ENCODE measurements at regions not wholly inside any gene's neighbourhood (a gene's known extent, or its start where the extent isn't known, plus 50 kb on each side); places are given as distances from the start of the nearest gene placed in this dataset.

- H3K27ac ChIP-seq (replicated peaks in 1 of 4), result no peak overlapping the region
- no peaks in the 10 kb centered on the region for H3K27me3 ChIP-seq
- no peaks in the 10 kb centered on the region for H3K36me3 ChIP-seq
- DNase-seq (ENCODE audit: extremely low spot score), result no peak
- intact Hi-C loops (cut with DNase I), result no loop called here
- no peak overlapping the region for H3K4me3 ChIP-seq
- no peaks in the 10 kb centered on the region for H3K4me1 ChIP-seq
- TF ChIP-seq POLR2A (IDR thresholded peaks at IDR 0.05; ENCODE audit: low read depth) (no peak), EP300 (IDR thresholded peaks at IDR 0.05) (no peak), POLR2AphosphoS5 (IDR thresholded peaks at IDR 0.05) (no peak), CTCF (IDR thresholded peaks at IDR 0.05) (no peak)
- peaks cover 0 to 8% (median 0%) of the 10 kb centered on the region in 4 donors for H3K9me3 ChIP-seq
Observed at GRCh38 chrX:5431823-5432222, 796.8 kb downstream of the NLGN4X start.

DNA sequence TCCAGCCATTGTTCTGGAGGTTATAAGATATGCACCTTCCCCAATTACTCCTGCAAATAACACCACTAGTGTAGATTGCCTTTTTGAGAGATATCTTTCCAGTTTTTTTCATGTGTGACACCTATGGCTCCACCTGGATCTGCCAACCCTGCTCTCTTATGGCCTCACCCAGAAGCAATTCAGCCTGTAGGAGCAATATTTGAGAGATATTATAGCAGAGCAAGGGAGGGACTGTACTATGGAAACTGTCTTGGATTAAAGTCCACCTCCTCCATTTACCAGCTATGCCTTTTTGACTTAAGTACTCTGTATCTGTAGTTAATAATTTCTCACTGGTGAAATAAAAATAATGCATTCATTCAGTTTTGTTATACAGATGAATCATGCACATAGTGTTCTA lies 803.5 kb downstream of the NLGN4X start:
- intact Hi-C loops (cut with DNase I), result no loop called here
- H3K4me3 ChIP-seq, result no peak overlapping the region
- H3K9me3 ChIP-seq, result peaks cover 0 to 8% (median 0%) of the 10 kb centered on the region in 4 donors
- H3K27ac ChIP-seq (replicated peaks in 1 of 4), result no peak overlapping the region
- no peak for TF ChIP-seq CTCF (IDR thresholded peaks at IDR 0.05)
- H3K36me3 ChIP-seq, result no peaks in the 10 kb centered on the region
- H3K4me1 ChIP-seq, result no peaks in the 10 kb centered on the region
- no peak for DNase-seq (ENCODE audit: extremely low spot score)
- H3K27me3 ChIP-seq, result no peaks in the 10 kb centered on the region

- no peak for DNase-seq (ENCODE audit: extremely low spot score)
- 55% methylated on average over 1 of the region's 1 CpG for WGBS
- intact Hi-C loops (cut with DNase I), result no loop called here
Observed at GRCh38 chrX:5417381-5417780, 811.3 kb downstream of the NLGN4X start.

DNA sequence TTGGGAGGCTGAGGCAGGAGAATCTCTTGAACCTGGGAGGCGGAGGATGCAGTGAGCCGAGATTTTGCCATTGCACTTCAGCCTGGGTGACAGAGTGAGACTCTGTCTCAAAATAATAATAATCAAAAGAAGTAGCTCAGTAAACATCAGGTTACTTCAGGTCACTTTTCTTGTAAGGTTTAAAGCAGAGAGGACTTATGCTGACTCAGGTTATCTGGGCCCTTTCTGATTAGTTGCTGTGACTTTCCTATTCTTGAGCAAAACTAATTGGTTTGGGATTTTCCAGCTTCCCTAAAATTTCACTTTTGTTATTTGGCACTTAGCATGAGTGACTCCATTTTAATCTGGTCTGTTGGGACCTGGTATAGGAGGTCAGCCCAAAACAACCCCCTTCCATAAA lies 812.9 kb downstream of the NLGN4X start:
- H3K4me1 ChIP-seq, result no peaks in the 10 kb centered on the region
- H3K36me3 ChIP-seq, result no peaks in the 10 kb centered on the region
- no peak for TF ChIP-seq EP300 (IDR thresholded peaks at IDR 0.05)
- TF ChIP-seq POLR2A (IDR thresholded peaks at IDR 0.05; ENCODE audit: low read depth), result no peak
- TF ChIP-seq CTCF (IDR thresholded peaks at IDR 0.05), result no peak
- no peak for TF ChIP-seq POLR2AphosphoS5 (IDR thresholded peaks at IDR 0.05)
- no peak overlapping the region for H3K27ac ChIP-seq (replicated peaks in 1 of 4)
- H3K9me3 ChIP-seq, result no peaks in the 10 kb centered on the region
- H3K4me3 ChIP-seq, result no peak overlapping the region
- WGBS, result 94% methylated on average over 2 of the region's 2 CpGs
- no peaks in the 10 kb centered on the region for H3K27me3 ChIP-seq
- intact Hi-C loops (cut with DNase I), result no loop called here
- no peak for DNase-seq (ENCODE audit: extremely low spot score)

More at GRCh38 chrX:5417381-5417780, 811.3 kb downstream of the NLGN4X start:
- no peak overlapping the region for H3K4me3 ChIP-seq
- H3K9me3 ChIP-seq, result no peaks in the 10 kb centered on the region
- H3K27me3 ChIP-seq, result no peaks in the 10 kb centered on the region
- H3K27ac ChIP-seq (replicated peaks in 1 of 4), result no peak overlapping the region
- no peaks in the 10 kb centered on the region for H3K36me3 ChIP-seq
- TF ChIP-seq EP300 (IDR thresholded peaks at IDR 0.05) (no peak), POLR2AphosphoS5 (IDR thresholded peaks at IDR 0.05) (no peak), CTCF (IDR thresholded peaks at IDR 0.05) (no peak), POLR2A (IDR thresholded peaks at IDR 0.05; ENCODE audit: low read depth) (no peak)
- no peaks in the 10 kb centered on the region for H3K4me1 ChIP-seq

DNA sequence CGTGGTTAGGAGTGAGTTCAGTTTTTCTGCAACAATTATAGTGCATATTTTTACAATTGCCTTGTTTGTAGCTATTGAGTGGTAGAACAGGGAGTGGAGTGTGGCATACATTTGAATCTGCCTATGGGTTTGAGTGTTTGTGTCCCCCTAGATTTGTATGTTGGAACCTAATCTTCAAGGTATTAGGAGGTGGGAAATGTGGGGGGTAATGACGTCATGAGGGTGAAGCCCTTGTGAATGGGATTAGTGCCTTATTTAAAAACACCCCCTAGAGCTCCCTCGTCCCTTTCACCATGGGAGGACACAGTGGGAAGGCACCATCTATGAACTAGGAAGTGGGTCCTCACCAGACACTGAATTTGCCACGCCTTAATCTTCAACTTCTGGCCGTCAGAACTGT lies 819.6 kb downstream of the NLGN4X start:
- 69% methylated on average over 5 of the region's 5 CpGs for WGBS
- Histone ChIP-seq H3K4me1 (no peaks in the 10 kb centered on the region), H3K27me3 (no peaks in the 10 kb centered on the region), H3K27ac (replicated peaks in 1 of 4) (no peak overlapping the region), H3K9me3 (no peaks in the 10 kb centered on the region), H3K36me3 (no peaks in the 10 kb centered on the region), H3K4me3 (no peak overlapping the region)
- intact Hi-C loops (cut with DNase I), result no loop called here
- no peak for DNase-seq (ENCODE audit: extremely low spot score)
- TF ChIP-seq POLR2AphosphoS5 (IDR thresholded peaks at IDR 0.05), result no peak
- TF ChIP-seq EP300 (IDR thresholded peaks at IDR 0.05), result no peak
- no peak for TF ChIP-seq POLR2A (IDR thresholded peaks at IDR 0.05; ENCODE audit: low read depth)
- TF ChIP-seq CTCF (IDR thresholded peaks at IDR 0.05), result no peak
